NT2/D1 (cell line): ENCODE measurements at regions not wholly inside any gene's neighbourhood (a gene's known extent, or its start where the extent isn't known, plus 50 kb on each side); places are given as distances from the start of the nearest gene placed in this dataset.

Source experiments
- DNase-seq: peaks from one replicate; pipeline ENCODE4 v3.0.0-alpha.2; 2011; ENCODE audit warnings: low read depth, low spot score
- H3K27me3 ChIP-seq: 2 replicates; pipeline ENCODE4 v1.6.0; 2011; ENCODE audit warnings: mild to moderate bottlenecking; ENCODE audit not compliant: insufficient read length, insufficient read depth
- H3K36me3 ChIP-seq: 2 replicates; pipeline ENCODE4 v1.6.1; 2011; ENCODE audit warnings: mild to moderate bottlenecking, low read length, mixed read lengths; ENCODE audit not compliant: insufficient read depth, insufficient read length
- H3K4me1 ChIP-seq: 2 replicates; pipeline ENCODE4 v1.5.1; 2011; ENCODE audit not compliant: insufficient read depth, insufficient read length
- H3K4me3 ChIP-seq: 2 replicates; pipeline ENCODE4 v1.5.1; 2011; ENCODE audit warnings: low read depth; ENCODE audit not compliant: insufficient read length
- H3K9ac ChIP-seq: 2 replicates; pipeline ENCODE4 v1.6.0; 2011; ENCODE audit warnings: low read depth; ENCODE audit not compliant: insufficient read length
- H3K9me3 ChIP-seq: 2 replicates; pipeline ENCODE4 v1.5.1; 2011; ENCODE audit warnings: mild to moderate bottlenecking, low read length; ENCODE audit not compliant: insufficient read depth
- SUZ12 ChIP-seq: IDR thresholded peaks from 2 replicates; pipeline ENCODE4 v1.6.1; 2011; ENCODE audit not compliant: insufficient read length, insufficient read depth; ENCODE audit errors: extremely low read depth
- YY1 ChIP-seq: IDR thresholded peaks from 2 replicates; pipeline ENCODE4 v1.6.1; 2011; ENCODE audit not compliant: insufficient read length, insufficient read depth
- ZNF274 ChIP-seq: IDR thresholded peaks from 2 replicates; pipeline ENCODE4 v1.6.1; 2011; ENCODE audit warnings: mild to moderate bottlenecking, low read depth, low read length

DNA sequence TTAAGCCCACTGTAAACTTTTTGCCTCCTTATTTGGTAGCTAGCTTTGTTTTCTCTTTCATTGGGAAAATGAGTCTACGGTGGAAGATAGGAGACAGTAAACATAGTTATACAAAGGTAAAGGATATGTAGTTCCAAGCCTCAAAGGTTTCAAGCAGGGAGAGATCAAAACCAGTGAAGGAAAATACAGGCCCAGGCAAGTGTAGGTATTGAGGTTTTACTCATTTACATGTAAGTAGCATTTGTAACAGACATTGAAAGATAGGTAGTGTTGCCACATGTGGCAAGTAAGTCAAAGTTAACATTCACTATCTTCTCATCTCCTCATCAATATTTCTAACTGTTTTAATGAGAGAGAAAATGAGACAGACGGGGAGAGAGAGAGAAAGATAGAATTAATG lies 136.5 kb downstream of the RTL3 start:
- DNase-seq, result no peak
- Histone ChIP-seq H3K27me3 (no peaks in the 10 kb centered on the region), H3K4me1 (no peaks in the 10 kb centered on the region), H3K9ac (no peak overlapping the region), H3K36me3 (no peaks in the 10 kb centered on the region), H3K9me3 (no peaks in the 10 kb centered on the region), H3K4me3 (no peak overlapping the region)
- no peak for TF ChIP-seq SUZ12
- TF ChIP-seq ZNF274, result no peak
- TF ChIP-seq YY1, result no peak

DNA sequence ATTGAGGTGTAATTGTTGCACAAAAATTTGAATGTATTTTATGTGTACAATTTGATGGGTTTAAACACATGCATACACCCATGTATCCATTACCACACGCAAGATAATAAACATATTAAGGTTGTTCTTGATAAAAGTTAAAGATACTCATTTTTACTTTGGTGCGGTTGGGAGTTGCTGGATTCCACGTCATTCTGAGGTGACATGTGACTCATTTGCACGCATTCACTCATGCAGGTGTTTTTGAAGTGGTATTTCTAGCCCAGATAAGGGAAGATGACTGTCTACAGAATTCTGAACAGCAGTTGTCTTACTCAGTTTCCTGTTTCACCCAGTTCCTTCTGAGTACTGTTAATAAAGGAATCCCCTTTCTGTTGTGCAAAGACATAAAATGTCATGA lies 142.0 kb downstream of the RTL3 start:
- H3K36me3 ChIP-seq, result no peaks in the 10 kb centered on the region
- no peak for TF ChIP-seq ZNF274
- TF ChIP-seq YY1, result no peak
- TF ChIP-seq SUZ12, result no peak
- DNase-seq, result no peak
- no peak overlapping the region for H3K4me3 ChIP-seq
- no peaks in the 10 kb centered on the region for H3K27me3 ChIP-seq
- no peaks in the 10 kb centered on the region for H3K9me3 ChIP-seq
- H3K4me1 ChIP-seq, result no peaks in the 10 kb centered on the region
- no peak overlapping the region for H3K9ac ChIP-seq

DNA sequence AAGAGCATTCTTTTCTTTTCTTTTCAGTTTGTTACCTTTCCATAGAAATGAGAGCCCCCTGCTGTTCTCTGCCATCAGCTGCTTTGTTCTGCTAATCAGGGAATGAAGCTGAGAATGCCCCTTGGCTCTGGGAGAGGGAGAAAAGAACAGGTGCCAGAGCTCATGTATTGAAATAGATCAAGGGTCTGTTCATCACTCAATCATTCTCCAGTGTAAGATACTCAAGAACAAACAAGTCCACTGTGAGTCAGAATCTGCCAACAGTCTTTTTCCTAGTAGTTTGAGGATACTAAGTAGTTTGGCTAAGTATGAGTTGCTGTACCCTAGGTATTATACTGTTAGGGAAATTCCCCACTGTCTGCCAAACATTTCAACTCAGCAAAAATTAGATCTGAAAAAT lies 144.3 kb downstream of the RTL3 start:
- peak; percentile 90 for DNase-seq
- Histone ChIP-seq H3K9ac (no peak overlapping the region), H3K27me3 (no peaks in the 10 kb centered on the region), H3K36me3 (no peaks in the 10 kb centered on the region), H3K4me3 (no peak overlapping the region), H3K9me3 (no peaks in the 10 kb centered on the region), H3K4me1 (no peaks in the 10 kb centered on the region)
- TF ChIP-seq SUZ12 (no peak), YY1 (no peak), ZNF274 (no peak)

DNA sequence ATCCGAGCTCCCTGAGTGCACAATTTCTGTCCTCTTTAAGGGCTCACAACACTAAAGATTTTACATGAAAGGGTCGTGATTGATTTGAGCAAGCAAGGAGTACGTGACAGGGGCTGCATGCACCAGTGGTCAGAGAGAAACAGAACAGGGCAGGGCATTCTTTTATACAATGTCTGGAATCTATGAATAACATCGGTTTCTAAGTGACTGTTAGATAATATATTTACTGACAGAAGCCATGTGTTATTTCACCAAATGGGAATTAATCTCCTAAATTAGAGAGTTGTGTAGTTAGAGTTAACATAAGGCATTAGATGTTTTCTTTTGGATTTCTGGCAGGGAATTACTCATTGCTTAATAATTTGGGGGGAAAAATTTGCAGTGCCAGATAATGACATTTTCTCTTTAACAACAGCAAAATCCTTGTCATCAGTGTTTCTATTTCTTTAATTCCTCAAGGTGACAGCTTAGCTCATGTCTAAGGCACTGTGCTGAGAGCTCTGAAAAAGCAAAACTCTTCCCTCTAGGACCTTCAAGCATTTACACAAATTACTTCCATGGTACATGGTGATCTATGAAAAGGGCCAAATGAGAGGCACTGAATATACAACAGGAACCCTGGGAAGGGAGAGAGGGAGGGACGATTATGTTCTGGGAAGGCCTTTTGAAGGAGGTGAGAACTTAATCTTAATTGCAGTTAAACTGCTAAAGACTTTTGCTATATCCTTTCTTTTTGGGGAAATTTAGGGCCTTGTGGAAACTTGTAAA lies 145.0 kb downstream of the RTL3 start:
- no peaks in the 10 kb centered on the region for H3K4me1 ChIP-seq
- peak overlapping the region; percentile 21 for H3K9ac ChIP-seq
- peak; percentile 16 for DNase-seq
- no peak overlapping the region for H3K4me3 ChIP-seq
- no peaks in the 10 kb centered on the region for H3K36me3 ChIP-seq
- TF ChIP-seq ZNF274 (no peak), YY1 (no peak), SUZ12 (no peak)
- H3K9me3 ChIP-seq, result no peaks in the 10 kb centered on the region
- no peaks in the 10 kb centered on the region for H3K27me3 ChIP-seq

DNA sequence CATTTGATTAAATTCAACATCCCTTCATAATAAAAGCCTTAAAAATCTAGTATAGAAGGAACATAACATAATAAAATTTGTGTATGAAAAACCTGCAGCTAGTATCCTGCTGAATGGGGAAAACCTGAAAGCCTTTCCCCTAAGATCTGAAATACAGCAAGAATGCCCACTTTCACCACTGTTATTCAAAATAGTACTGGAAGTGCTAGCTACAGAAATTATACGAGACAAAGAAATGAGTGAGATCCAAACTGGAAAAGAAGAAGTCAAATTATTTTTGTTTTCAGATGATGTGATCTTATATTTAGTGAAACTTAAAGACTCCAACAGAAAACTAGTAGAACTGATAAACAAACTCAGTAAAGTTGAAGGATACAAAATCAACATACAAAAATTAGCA lies 152.9 kb downstream of the RTL3 start:
- H3K9ac ChIP-seq, result no peak overlapping the region
- no peak for TF ChIP-seq YY1
- TF ChIP-seq SUZ12, result no peak
- TF ChIP-seq ZNF274, result no peak
- H3K27me3 ChIP-seq, result no peaks in the 10 kb centered on the region
- H3K9me3 ChIP-seq, result peaks cover 5% of the 10 kb centered on the region; the same call in 1 of the 2 replicates
- no peak for DNase-seq
- H3K4me1 ChIP-seq, result no peaks in the 10 kb centered on the region
- no peak overlapping the region for H3K4me3 ChIP-seq
- no peaks in the 10 kb centered on the region for H3K36me3 ChIP-seq

DNA sequence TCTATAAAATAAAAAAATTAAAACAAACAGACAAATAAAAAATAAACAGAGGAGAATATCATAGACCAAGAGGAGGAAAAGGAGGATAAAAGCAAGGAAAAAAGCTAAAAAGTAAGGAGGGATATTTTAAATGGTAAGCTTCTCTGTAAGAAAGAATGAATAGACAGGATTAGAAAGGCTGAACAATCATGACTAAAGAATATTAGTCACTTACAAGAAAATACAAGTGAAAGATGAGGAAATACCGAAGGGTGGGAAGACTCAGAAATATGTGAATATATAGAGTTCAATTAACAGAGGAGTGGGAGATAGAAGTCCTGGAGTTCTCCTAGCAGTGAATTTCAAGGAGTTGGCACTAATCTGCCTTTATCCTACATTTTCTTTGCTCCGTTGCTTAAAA lies 162.6 kb downstream of the RTL3 start:
- Histone ChIP-seq H3K4me3 (no peak overlapping the region), H3K4me1 (no peaks in the 10 kb centered on the region), H3K36me3 (no peaks in the 10 kb centered on the region), H3K9ac (no peak overlapping the region), H3K9me3 (no peaks in the 10 kb centered on the region), H3K27me3 (no peaks in the 10 kb centered on the region)
- no peak for TF ChIP-seq YY1
- TF ChIP-seq ZNF274, result no peak
- TF ChIP-seq SUZ12, result no peak
- DNase-seq, result no peak

DNA sequence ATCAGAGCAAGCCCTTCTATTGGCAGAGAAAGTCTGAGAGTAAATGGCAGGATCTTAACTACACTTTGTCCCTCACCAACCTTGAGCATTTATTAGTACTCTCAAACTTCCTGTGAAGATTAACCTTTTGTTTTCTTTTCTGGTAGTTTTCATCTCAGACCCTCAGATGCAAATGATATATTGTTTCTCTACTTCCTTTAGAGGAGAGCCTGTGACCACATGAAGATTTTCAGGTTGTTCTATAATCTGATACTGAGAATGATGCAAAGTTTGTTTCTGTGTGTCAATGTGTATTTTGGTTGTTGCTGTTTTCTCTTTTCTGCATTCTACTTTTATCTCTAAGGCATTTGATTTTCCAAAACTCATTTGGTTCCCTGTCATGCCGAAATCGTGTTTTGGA lies 165.8 kb upstream of the CYSLTR1 start:
- Histone ChIP-seq H3K4me3 (no peak overlapping the region), H3K9me3 (no peaks in the 10 kb centered on the region), H3K4me1 (no peaks in the 10 kb centered on the region), H3K9ac (no peak overlapping the region), H3K36me3 (no peaks in the 10 kb centered on the region), H3K27me3 (no peaks in the 10 kb centered on the region)
- DNase-seq, result no peak
- TF ChIP-seq SUZ12, result no peak
- no peak for TF ChIP-seq YY1
- no peak for TF ChIP-seq ZNF274
